ENCODE measurements at regions not wholly inside any gene's neighbourhood (a gene's known extent, or its start where the extent isn't known, plus 50 kb on each side); places are given as distances from the start of the nearest gene placed in this dataset.

- Histone ChIP-seq H3K4me2 (ENCODE audit: insufficient read depth, low read length) (no peak overlapping the region), H3K79me2 (ENCODE audit: control insufficient read depth, insufficient read depth, low read length) (no peaks in the 10 kb centered on the region), H2AFZ (ENCODE audit: low read depth, low read length) (no peak overlapping the region), H3K36me3 (ENCODE audit: control insufficient read depth, insufficient read depth, low read length) (no peaks in the 10 kb centered on the region), H3K9me3 (replicated peaks; ENCODE audit: control insufficient read depth, insufficient read depth, low read depth, low read length) (no peaks in the 10 kb centered on the region), H3K9me1 (ENCODE audit: control insufficient read depth, insufficient read depth, low read length) (no peaks in the 10 kb centered on the region), H4K20me1 (replicated peaks; ENCODE audit: control insufficient read depth, insufficient read depth, low read length) (no peaks in the 10 kb centered on the region), H3K9ac (ENCODE audit: insufficient read depth in 1 of 2, low read depth in 2 of 2, low read length in 2 of 2) (no peak overlapping the region), H3K4me3 (no peak overlapping the region), H3K27ac (ENCODE audit: extremely low read depth, low read depth, low read length) (no peak overlapping the region), H3K4me1 (replicated peaks in 1 of 2; ENCODE audit: control insufficient read depth in 2 of 2, insufficient read depth in 2 of 2, low read length in 2 of 2) (no peaks in the 10 kb centered on the region), H3K27me3 (ENCODE audit: control insufficient read depth in 2 of 2, insufficient read depth in 2 of 2, low read length in 2 of 2) (no peaks in the 10 kb centered on the region)
- CTCF ChIA-PET (ENCODE audit: low intra/inter-chr PET ratio): no interaction called here
- intact Hi-C loops (cut with micrococcal nuclease): no loop called here
- WGBS (ENCODE audit: insufficient coverage, low coverage, missing lambda C conversion rate): 9% methylated on average over 7 of the region's 7 CpGs
- ATAC-seq (no peak), FAIRE-seq (no peak), DNase-seq (ENCODE audit: extremely low read depth in 1 of 4, low spot score in 3 of 4) (no peak)
- no TSS peak for BruUV-seq (replicated peaks)
- in situ Hi-C loops (cut with MboI): no loop called here
- POLR2A ChIA-PET: no interaction called here
- no peak for TF ChIP-seq RCOR1 (IDR thresholded peaks at IDR 0.05; ENCODE audit: borderline replicate concordance in 1 of 2, low read depth in 2 of 2, low read length in 2 of 2)
- no peak for TF ChIP-seq ARID4B (CRISPR knock-in tag; IDR thresholded peaks at IDR 0.05)
- no peak for TF ChIP-seq ARID3A (IDR thresholded peaks at IDR 0.05; ENCODE audit: borderline replicate concordance, low read depth, low read length)
- no peak for TF ChIP-seq NCOA4 (IDR thresholded peaks at IDR 0.05; ENCODE audit: partially characterized antibody)
- TF ChIP-seq CGGBP1 (CRISPR knock-in tag; IDR thresholded peaks at IDR 0.05): no peak
- TF ChIP-seq ZNF282 (CRISPR knock-in tag; IDR thresholded peaks at IDR 0.05): no peak
- no peak for TF ChIP-seq MEIS2 (IDR thresholded peaks at IDR 0.05; ENCODE audit: partially characterized antibody)
- no peak for TF ChIP-seq MAZ (CRISPR knock-in tag; conservative IDR thresholded peaks at IDR 0.05 in 1 of 2, IDR thresholded peaks at IDR 0.05 in 1 of 2)
- no peak for TF ChIP-seq SMARCA4 (IDR thresholded peaks at IDR 0.05)
- TF ChIP-seq NONO (IDR thresholded peaks at IDR 0.05; ENCODE audit: low read depth in 2 of 2, low read length in 1 of 2): no peak
- TF ChIP-seq PHF20 (IDR thresholded peaks at IDR 0.05; ENCODE audit: partially characterized antibody): no peak
- TF ChIP-seq L3MBTL2 (IDR thresholded peaks at IDR 0.05): no peak
- TF ChIP-seq ZC3H4 (CRISPR knock-in tag; IDR thresholded peaks at IDR 0.05; ENCODE audit: borderline replicate concordance): no peak
- TF ChIP-seq KAT7 (CRISPR knock-in tag; IDR thresholded peaks at IDR 0.05; ENCODE audit: borderline replicate concordance): no peak
- TF ChIP-seq TBL1XR1 (IDR thresholded peaks at IDR 0.05; ENCODE audit: low read length in 2 of 2): no peak
- no peak for TF ChIP-seq CBX5 (IDR thresholded peaks at IDR 0.05; ENCODE audit: borderline replicate concordance, low read depth)
Measured at GRCh38 chr2:150143087-150143536, 344.4 kb downstream of the RND3 start.

Measured in K562 (cell line).